HuH-7 (cell line): ENCODE measurements at regions not wholly inside any gene's neighbourhood (a gene's known extent, or its start where the extent isn't known, plus 50 kb on each side); places are given as distances from the start of the nearest gene placed in this dataset.
"Not testable (repeated sequence)": the region's sequence is repeated elsewhere in the genome, so short reads cannot be mapped to it uniquely, and the experiment has no call there.

Source experiments
- DNase-seq: peaks from one replicate; pipeline ENCODE4 v3.0.0; 2011; ENCODE audit warnings: low spot score

- DNase-seq: no peak
Observed at GRCh38 chr16:86834451-86835035, 256.2 kb downstream of the FOXL1 start.

GRCh38 chr16:86835982-86836381 lies 257.6 kb downstream of the FOXL1 start:
- DNase-seq: no peak

- DNase-seq: no peak
Observed at GRCh38 chr16:86836503-86837129, 258.3 kb downstream of the FOXL1 start.

- no peak for DNase-seq
Observed at GRCh38 chr16:86843812-86844211, 265.5 kb downstream of the FOXL1 start.

- no peak for DNase-seq
Observed at GRCh38 chr16:86844695-86845094, 266.3 kb downstream of the FOXL1 start.

- no peak for DNase-seq
Observed at GRCh38 chr16:86846136-86846535, 267.8 kb downstream of the FOXL1 start.

GRCh38 chr16:86848821-86849220 lies 270.5 kb downstream of the FOXL1 start:
- DNase-seq: no peak

GRCh38 chr16:86850670-86851069 lies 272.3 kb downstream of the FOXL1 start:
- no peak for DNase-seq

GRCh38 chr16:86852135-86852534 lies 273.8 kb downstream of the FOXL1 start:
- DNase-seq: no peak

- DNase-seq: no peak
Observed at GRCh38 chr16:86854058-86854621, 275.8 kb downstream of the FOXL1 start.

- no peak for DNase-seq
Observed at GRCh38 chr16:86854626-86855294, 276.4 kb downstream of the FOXL1 start.

- no peak for DNase-seq
Observed at GRCh38 chr16:86856946-86857586, 278.7 kb downstream of the FOXL1 start.

- DNase-seq: no peak
Observed at GRCh38 chr16:86857807-86858206, 279.5 kb downstream of the FOXL1 start.

- DNase-seq: no peak
Observed at GRCh38 chr16:86858501-86858900, 280.2 kb downstream of the FOXL1 start.

GRCh38 chr16:86861270-86861858 lies 283.0 kb downstream of the FOXL1 start:
- DNase-seq: not testable (repeated sequence)

- DNase-seq: no peak
Observed at GRCh38 chr16:86862595-86863280, 284.4 kb downstream of the FOXL1 start.

GRCh38 chr16:86863609-86864008 lies 285.3 kb downstream of the FOXL1 start:
- no peak for DNase-seq

- no peak for DNase-seq
Observed at GRCh38 chr16:86864586-86864985, 286.2 kb downstream of the FOXL1 start.

- DNase-seq: no peak
Observed at GRCh38 chr16:86865851-86866662, 287.7 kb downstream of the FOXL1 start.

GRCh38 chr16:86866986-86867722 lies 288.8 kb downstream of the FOXL1 start:
- DNase-seq: no peak
